ENCODE measurements at regions not wholly inside any gene's neighbourhood (a gene's known extent, or its start where the extent isn't known, plus 50 kb on each side); places are given as distances from the start of the nearest gene placed in this dataset.
"Not testable (repeated sequence)": the region's sequence is repeated elsewhere in the genome, so short reads cannot be mapped to it uniquely, and the experiment has no call there.

DNA sequence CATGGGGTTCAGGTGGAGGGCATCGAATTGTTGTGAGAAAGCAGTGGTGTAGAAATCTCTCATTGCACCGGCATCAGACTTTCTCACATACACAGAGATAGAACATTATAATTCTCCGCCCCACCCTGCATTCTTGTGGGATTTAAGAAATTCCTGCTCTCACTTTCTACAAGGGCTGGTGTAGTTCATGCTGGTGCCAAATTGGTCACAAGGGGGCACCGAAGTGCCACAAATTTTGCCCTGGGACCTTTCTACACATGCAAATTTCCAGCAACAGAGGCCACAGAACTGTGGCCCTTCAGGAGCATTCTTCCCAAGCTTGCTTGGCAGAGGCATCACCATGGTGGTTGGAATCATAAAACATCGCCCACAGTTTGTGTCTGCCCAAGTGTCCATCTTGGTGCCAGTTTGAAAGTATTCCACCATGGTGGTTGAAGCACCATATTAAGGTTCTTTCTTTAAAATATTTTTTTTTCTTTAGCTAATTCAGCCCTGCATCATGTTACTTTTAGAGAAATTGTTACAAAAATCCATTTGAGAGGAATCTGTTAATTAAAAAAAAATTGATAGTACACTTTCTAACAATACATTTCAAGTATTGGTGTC lies 521.2 kb upstream of the FANCL start:
- whole genome bisulfite sequencing: 22% methylated on average over 5 of the region's 5 CpGs
- H3K4me1 ChIP-seq (ENCODE audit: control insufficient read depth, insufficient read depth, low read length): no peaks in the 10 kb centered on the region
- no peaks in the 10 kb centered on the region for H3K27me3 ChIP-seq (ENCODE audit: control insufficient read depth, insufficient read depth)
- no peaks in the 10 kb centered on the region for H3K9me3 ChIP-seq (ENCODE audit: control insufficient read depth, low read length)
- DNase-seq (peak in 2 of 3 donors; percentile 13 to 54), ATAC-seq (no peak)
- intact Hi-C loops (cut with DNase I): loop anchor here in 1 of 4 donors (10.0 kb wide), 1 partner anchor 1813 kb away; no protein-coding TSS in a partner anchor
- no peak overlapping the region for H3K27ac ChIP-seq (ENCODE audit: low read length)
- no peak overlapping the region for H3K4me3 ChIP-seq (ENCODE audit: low read length)

DNA sequence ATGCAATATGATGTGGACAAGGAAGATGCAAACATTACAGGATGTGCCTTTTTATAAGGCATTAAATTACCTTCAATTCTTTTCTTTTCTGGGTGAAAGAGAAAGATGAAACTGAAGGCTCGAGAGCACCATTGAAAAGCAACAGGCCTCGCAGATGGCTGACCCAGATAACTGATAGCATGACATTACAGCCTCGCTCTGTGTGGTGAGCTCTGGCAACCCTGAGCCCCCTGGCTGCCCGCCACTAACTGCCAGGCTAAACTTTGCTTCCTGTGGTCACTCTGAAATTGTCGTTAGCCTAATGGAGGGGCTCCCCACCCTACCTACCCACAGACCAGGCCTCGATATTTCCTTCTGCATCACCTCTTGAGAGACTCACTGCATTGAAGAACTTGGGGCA lies 516.8 kb upstream of the FANCL start:
- no peaks in the 10 kb centered on the region for H3K9me3 ChIP-seq (ENCODE audit: control insufficient read depth, low read length)
- intact Hi-C loops (cut with DNase I): no loop called here
- ATAC-seq: no peak
- no peak overlapping the region for H3K4me3 ChIP-seq (ENCODE audit: low read length)
- WGBS: 61% methylated on average over 6 of the region's 6 CpGs
- DNase-seq: no peak
- H3K4me1 ChIP-seq (ENCODE audit: control insufficient read depth, insufficient read depth, low read length): no peaks in the 10 kb centered on the region
- H3K27me3 ChIP-seq (ENCODE audit: control insufficient read depth, insufficient read depth): no peaks in the 10 kb centered on the region
- no peak overlapping the region for H3K27ac ChIP-seq (ENCODE audit: low read length)

DNA sequence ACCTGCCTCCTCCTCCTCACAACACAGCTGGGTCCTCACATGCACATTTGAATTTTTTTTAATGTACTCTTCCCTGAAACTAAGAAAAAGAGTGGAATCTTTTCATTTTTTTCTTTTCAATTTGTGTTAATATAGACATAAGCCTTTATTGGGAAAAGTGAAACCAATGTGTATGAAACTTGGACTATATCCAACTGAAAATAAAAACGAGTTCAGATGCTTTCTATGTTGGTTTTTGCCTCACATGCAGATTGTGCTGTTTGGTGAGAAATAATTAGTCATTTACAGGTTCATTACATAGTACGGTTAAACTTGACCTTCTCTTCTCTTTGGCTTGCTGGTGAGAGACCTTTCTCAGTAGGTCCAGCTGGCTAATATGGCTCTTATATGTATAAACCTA lies 515.2 kb upstream of the FANCL start:
- intact Hi-C loops (cut with DNase I): no loop called here
- ATAC-seq (no peak), DNase-seq (no peak)
- no peaks in the 10 kb centered on the region for H3K9me3 ChIP-seq (ENCODE audit: control insufficient read depth, low read length)
- H3K27me3 ChIP-seq (ENCODE audit: control insufficient read depth, insufficient read depth): no peaks in the 10 kb centered on the region
- H3K27ac ChIP-seq (ENCODE audit: low read length): no peak overlapping the region
- no peak overlapping the region for H3K4me3 ChIP-seq (ENCODE audit: low read length)
- H3K4me1 ChIP-seq (ENCODE audit: control insufficient read depth, insufficient read depth, low read length): no peaks in the 10 kb centered on the region
- 48% methylated on average over 2 of the region's 2 CpGs for WGBS

DNA sequence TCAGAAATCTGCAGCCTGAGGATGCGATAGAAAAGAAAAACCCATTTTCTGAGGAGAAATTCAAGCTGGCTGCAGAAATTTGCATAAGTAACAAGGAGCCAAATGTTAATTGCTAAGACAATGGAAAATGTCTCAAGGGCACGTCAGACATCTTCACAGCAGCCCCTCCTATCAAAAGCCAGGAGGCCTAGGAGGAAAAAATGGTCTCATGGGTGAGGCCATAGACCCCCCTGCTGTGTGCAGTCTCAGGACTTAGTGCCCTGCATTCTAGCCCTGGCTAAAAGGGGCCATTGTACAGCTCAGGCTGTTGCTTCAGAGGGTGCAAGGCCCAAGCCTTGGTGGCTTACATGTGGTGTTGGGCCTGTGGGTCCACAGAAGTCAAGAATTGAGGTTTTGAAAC lies 511.4 kb upstream of the FANCL start:
- ATAC-seq; H3K4me3 ChIP-seq (ENCODE audit: low read length); H3K27me3 ChIP-seq (ENCODE audit: control insufficient read depth, insufficient read depth); H3K9me3 ChIP-seq (ENCODE audit: control insufficient read depth, low read length); intact Hi-C loops (cut with DNase I); H3K27ac ChIP-seq (ENCODE audit: low read length); H3K4me1 ChIP-seq (ENCODE audit: control insufficient read depth, insufficient read depth, low read length); DNase-seq: not testable (repeated sequence)
- 45% methylated on average over 2 of the region's 2 CpGs for WGBS

DNA sequence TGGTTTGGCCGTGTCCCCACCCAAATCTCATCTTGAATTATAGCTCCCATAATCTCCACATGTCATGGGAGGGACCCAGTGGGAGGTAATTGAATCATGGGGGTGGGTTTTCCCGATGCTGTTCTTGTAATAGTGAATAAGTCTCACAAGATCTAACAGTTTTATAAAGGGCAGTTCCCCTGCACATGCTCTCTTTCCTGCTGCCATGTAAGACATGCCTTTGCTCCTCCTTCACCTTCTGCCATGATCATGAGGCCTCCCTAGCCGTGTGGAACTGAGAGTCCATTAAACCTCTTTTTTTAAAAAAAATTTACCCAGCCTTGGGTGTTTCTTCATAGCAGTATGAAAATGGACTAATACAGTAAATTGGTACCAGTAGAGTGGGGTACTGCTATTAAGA lies 510.6 kb upstream of the FANCL start:
- ATAC-seq; H3K9me3 ChIP-seq (ENCODE audit: control insufficient read depth, low read length); H3K4me3 ChIP-seq (ENCODE audit: low read length); H3K27ac ChIP-seq (ENCODE audit: low read length); H3K4me1 ChIP-seq (ENCODE audit: control insufficient read depth, insufficient read depth, low read length); intact Hi-C loops (cut with DNase I); DNase-seq; H3K27me3 ChIP-seq (ENCODE audit: control insufficient read depth, insufficient read depth): not testable (repeated sequence)
- WGBS: 75% methylated on average over 3 of the region's 3 CpGs

DNA sequence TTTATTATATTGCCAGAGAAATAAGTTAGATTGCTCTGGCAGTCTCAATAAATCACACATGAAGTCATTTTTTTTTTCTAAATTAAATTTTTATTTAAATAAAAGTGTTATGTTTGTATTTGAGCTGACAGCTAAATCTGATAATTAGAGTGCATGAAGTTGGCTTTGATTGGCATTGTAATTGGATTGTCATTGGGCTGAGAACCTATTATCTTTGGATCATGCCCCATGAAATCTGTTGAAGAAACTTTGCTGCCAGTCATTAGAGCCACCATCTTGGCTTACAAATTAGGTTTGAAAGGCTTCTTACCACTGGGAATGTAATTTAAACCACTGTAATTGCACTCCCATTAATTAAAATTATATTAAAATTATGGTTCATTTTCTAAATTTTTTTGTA lies 507.9 kb upstream of the FANCL start:
- ATAC-seq (no peak), DNase-seq (no peak)
- Histone ChIP-seq H3K27ac (ENCODE audit: low read length) (no peak overlapping the region), H3K4me3 (ENCODE audit: low read length) (no peak overlapping the region), H3K4me1 (ENCODE audit: control insufficient read depth, insufficient read depth, low read length) (no peaks in the 10 kb centered on the region), H3K27me3 (ENCODE audit: control insufficient read depth, insufficient read depth) (no peaks in the 10 kb centered on the region), H3K9me3 (ENCODE audit: control insufficient read depth, low read length) (no peaks in the 10 kb centered on the region)
- intact Hi-C loops (cut with DNase I): no loop called here

DNA sequence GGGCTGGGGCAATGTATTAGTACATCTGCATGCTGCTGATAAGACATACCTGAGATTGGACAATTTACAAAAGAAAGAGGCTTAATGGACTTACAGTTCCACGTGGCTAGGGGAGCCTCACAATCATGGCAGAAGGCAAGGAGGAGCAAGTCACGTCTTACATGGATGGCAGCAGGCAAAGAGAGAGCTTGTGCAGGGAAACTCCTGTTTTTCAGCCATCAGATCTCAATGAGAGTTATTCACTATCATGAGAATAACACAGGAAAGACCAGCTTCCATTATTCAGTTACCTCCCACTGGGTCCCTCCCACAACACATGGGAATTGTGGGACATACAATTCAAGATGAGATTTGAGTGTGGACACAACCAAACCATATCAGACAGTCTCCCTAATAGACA lies 504.2 kb upstream of the FANCL start:
- intact Hi-C loops (cut with DNase I); DNase-seq: not testable (repeated sequence)

DNA sequence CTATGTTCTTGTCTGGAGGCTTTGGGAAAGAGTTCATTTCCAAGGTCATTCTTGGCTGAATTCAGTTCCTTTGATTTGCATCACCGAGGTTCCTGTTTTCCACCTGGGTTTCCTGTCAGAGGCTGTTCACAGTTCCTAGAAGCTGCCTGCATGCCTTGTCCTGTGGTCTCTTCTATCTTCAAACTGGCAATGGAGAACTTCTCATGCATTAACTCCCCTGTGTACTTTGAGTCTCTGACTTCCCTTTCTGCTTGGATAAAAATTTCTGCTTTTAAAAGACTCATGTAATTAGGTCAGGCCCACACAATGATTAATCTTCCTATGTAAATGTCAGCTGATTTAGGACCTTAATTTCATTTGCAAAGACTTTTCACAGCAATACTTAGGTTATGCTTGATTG lies 499.3 kb upstream of the FANCL start:
- intact Hi-C loops (cut with DNase I): no loop called here
- ATAC-seq: no peak
- peaks cover 2% of the 10 kb centered on the region for H3K27me3 ChIP-seq (ENCODE audit: control insufficient read depth, insufficient read depth)
- 75% methylated on average over 1 of the region's 1 CpG for WGBS
- no peak overlapping the region for H3K4me3 ChIP-seq (ENCODE audit: low read length)
- H3K27ac ChIP-seq (ENCODE audit: low read length): no peak overlapping the region
- H3K9me3 ChIP-seq (ENCODE audit: control insufficient read depth, low read length): no peaks in the 10 kb centered on the region
- no peaks in the 10 kb centered on the region for H3K4me1 ChIP-seq (ENCODE audit: control insufficient read depth, insufficient read depth, low read length)
- DNase-seq: no peak

More for the DNA sequence above, 504.2 kb upstream of the FANCL start:
- not testable (repeated sequence) for H3K27me3 ChIP-seq (ENCODE audit: control insufficient read depth, insufficient read depth); ATAC-seq; H3K9me3 ChIP-seq (ENCODE audit: control insufficient read depth, low read length); H3K4me1 ChIP-seq (ENCODE audit: control insufficient read depth, insufficient read depth, low read length); H3K27ac ChIP-seq (ENCODE audit: low read length); H3K4me3 ChIP-seq (ENCODE audit: low read length)
- WGBS: 60% methylated on average over 2 of the region's 2 CpGs

DNA sequence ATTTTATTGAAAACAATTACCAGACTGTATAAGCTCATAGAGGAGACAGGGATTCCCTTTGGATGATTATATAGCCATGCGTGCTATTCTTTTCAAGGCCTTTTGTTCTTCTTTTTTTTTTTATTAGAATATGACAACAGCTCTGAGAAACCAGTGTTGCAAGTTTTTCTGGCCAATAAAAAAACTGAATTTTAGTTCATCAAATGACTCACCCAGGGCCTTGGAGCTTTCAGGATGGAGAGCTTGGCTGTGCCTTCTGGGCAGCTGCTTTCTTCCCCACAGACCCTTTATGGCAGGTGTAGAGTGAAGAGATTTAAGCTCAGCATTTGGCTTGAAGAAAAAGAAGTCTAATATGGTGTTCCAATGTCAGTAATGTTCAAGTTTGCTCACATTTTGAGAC lies 497.9 kb upstream of the FANCL start:
- intact Hi-C loops (cut with DNase I): no loop called here
- no peak for DNase-seq
- Histone ChIP-seq H3K27ac (ENCODE audit: low read length) (no peak overlapping the region), H3K4me3 (ENCODE audit: low read length) (no peak overlapping the region), H3K4me1 (ENCODE audit: control insufficient read depth, insufficient read depth, low read length) (no peaks in the 10 kb centered on the region), H3K27me3 (ENCODE audit: control insufficient read depth, insufficient read depth) (peaks cover 2% of the 10 kb centered on the region), H3K9me3 (ENCODE audit: control insufficient read depth, low read length) (no peaks in the 10 kb centered on the region)
- WGBS: 95% methylated on average over 1 of the region's 1 CpG
- no peak for ATAC-seq

DNA sequence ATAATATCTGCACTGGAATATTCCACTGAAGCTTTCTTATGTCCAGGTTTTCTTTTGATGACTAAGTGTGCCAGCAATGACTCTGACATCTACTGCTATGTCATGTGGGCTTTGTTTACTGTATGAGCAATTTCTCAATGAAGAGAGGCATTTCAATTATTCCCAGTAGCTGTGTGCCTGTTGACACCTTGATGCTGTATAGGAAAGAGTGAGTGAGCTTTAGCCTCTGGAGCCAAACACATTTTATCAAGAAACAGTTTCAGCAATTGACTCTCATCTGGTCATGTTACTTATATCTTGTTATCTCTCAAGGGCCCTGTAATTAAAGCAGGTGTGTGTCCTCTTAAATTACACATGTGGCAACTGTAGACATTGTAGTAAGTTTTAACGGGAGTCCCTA lies 493.2 kb upstream of the FANCL start:
- Histone ChIP-seq H3K4me3 (ENCODE audit: low read length) (no peak overlapping the region), H3K9me3 (ENCODE audit: control insufficient read depth, low read length) (no peaks in the 10 kb centered on the region), H3K27me3 (ENCODE audit: control insufficient read depth, insufficient read depth) (peaks cover 2% of the 10 kb centered on the region), H3K4me1 (ENCODE audit: control insufficient read depth, insufficient read depth, low read length) (no peaks in the 10 kb centered on the region), H3K27ac (ENCODE audit: low read length) (no peak overlapping the region)
- no peak for DNase-seq
- 73% methylated on average over 1 of the region's 1 CpG for WGBS
- ATAC-seq: no peak
- intact Hi-C loops (cut with DNase I): no loop called here

DNA sequence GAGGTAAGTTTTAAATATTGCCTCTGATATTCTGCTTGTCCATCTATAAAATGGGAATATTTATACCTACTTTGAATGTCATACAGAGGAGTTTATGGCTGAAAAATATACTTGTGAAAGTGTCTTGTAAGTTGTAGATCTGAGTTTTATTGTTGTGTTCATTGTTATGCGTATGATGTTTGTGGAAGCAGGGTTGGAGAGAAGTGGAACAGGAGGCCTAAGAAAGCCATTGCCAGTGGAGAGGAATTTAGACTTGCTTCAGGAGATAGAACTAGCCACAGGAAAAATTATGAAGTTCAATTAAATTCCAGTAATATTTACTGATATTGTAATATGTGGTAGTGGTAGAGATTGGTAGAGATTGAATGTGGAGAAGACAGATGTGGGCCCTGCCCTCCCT lies 491.9 kb upstream of the FANCL start:
- WGBS: 98% methylated on average over 1 of the region's 1 CpG
- Histone ChIP-seq H3K27ac (ENCODE audit: low read length) (no peak overlapping the region), H3K4me3 (ENCODE audit: low read length) (no peak overlapping the region), H3K9me3 (ENCODE audit: control insufficient read depth, low read length) (no peaks in the 10 kb centered on the region), H3K4me1 (ENCODE audit: control insufficient read depth, insufficient read depth, low read length) (no peaks in the 10 kb centered on the region), H3K27me3 (ENCODE audit: control insufficient read depth, insufficient read depth) (no peaks in the 10 kb centered on the region)
- DNase-seq (no peak), ATAC-seq (no peak)
- intact Hi-C loops (cut with DNase I): no loop called here

DNA sequence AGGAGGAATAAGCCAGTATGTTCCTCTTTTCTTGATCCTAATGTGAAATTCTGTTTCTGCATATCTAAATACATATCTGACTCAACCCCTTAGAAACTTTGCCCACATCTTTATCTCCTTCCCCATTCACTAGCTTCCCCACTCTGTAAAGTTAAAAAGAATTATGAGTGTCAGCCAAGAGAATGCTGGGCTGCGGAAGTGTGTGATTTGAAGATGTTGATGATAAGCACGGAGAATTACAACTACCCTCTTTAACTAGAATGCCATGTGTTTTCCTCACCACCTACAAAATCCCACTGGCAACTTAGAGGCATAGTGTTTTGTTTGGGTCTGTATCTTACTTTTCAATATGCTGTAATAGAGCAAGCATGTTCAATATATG lies 490.4 kb upstream of the FANCL start:
- no peak overlapping the region for H3K4me3 ChIP-seq (ENCODE audit: low read length)
- no peak for DNase-seq
- no peak overlapping the region for H3K27ac ChIP-seq (ENCODE audit: low read length)
- no peaks in the 10 kb centered on the region for H3K4me1 ChIP-seq (ENCODE audit: control insufficient read depth, insufficient read depth, low read length)
- H3K27me3 ChIP-seq (ENCODE audit: control insufficient read depth, insufficient read depth): no peaks in the 10 kb centered on the region
- 28% methylated on average over 2 of the region's 2 CpGs for WGBS
- intact Hi-C loops (cut with DNase I): no loop called here
- ATAC-seq: no peak
- H3K9me3 ChIP-seq (ENCODE audit: control insufficient read depth, low read length): no peaks in the 10 kb centered on the region
